Activated CD8-positive, alpha-beta T cell treated with anti-CD3 and anti-CD28 coated beads for 36 hours (primary cell): ENCODE measurements at regions not wholly inside any gene's neighbourhood (a gene's known extent, or its start where the extent isn't known, plus 50 kb on each side); places are given as distances from the start of the nearest gene placed in this dataset.

Experiments
- ATAC-seq: fragments of 200-7000 bp; cut with Tn5 transposase; one replicate; pipeline ENCODE4 v1.10.0; 2021; ENCODE audit warnings: mild to moderate bottlenecking, moderate library complexity
- CTCF ChIA-PET: fragments of 350-600 bp; sonication (Branson Sonifier 250); formaldehyde crosslinking; loops from one replicate; lab custom pipeline; 2021; ENCODE audit warnings: antibody characterized with exemption; lab: Charles Lee
- POLR2A ChIA-PET: fragments of 350-600 bp; sonication (Branson Sonifier 250); formaldehyde crosslinking; loops from one replicate; lab custom pipeline; 2021; ENCODE audit warnings: antibody characterized with exemption; lab: Charles Lee
- DNase-seq: peaks from one replicate; pipeline ENCODE4 v3.0.0-alpha.2; 2020
- H3K27ac Mint-ChIP-seq: one replicate; pipeline ENCODE4 v1.8.0; 2021; ENCODE audit warnings: mild to moderate bottlenecking, mixed read lengths
- H3K27me3 Mint-ChIP-seq: one replicate; pipeline ENCODE4 v1.8.0; 2021; ENCODE audit warnings: mixed read lengths
- H3K36me3 Mint-ChIP-seq: one replicate; pipeline ENCODE4 v1.8.0; 2021; ENCODE audit warnings: low read depth, mixed read lengths
- H3K4me1 Mint-ChIP-seq: one replicate; pipeline ENCODE4 v1.8.0; 2021; ENCODE audit warnings: low read depth, mixed read lengths
- H3K4me3 Mint-ChIP-seq: one replicate; pipeline ENCODE4 v1.8.0; 2021; ENCODE audit warnings: mild to moderate bottlenecking, moderate library complexity, mixed read lengths
- H3K9me3 Mint-ChIP-seq: one replicate; pipeline ENCODE4 v1.8.0; 2021; ENCODE audit warnings: mixed read lengths
- CTCF ChIP-seq: fragments of 200-600 bp; IDR thresholded peaks from one replicate; pipeline ENCODE4 v1.8.0; 2022; ENCODE audit warnings: antibody characterized with exemption, mild to moderate bottlenecking
- intact Hi-C: fragments of 100-400 bp; cut with micrococcal nuclease; formaldehyde crosslinking; loops from one replicate; pipeline ENCODE4 v1.10.0; 2022

GRCh38 chr5:133843911-133844310 is 124.5 kb downstream of the C5orf15 start:
- intact Hi-C loops = no loop called here
- no peak for TF ChIP-seq CTCF
- POLR2A ChIA-PET = no interaction called here
- Mint-ChIP-seq H3K27me3 (peaks cover 2% of the 10 kb centered on the region), H3K4me3 (no peak overlapping the region), H3K4me1 (peaks cover 9% of the 10 kb centered on the region), H3K27ac (no peak overlapping the region), H3K9me3 (no peaks in the 10 kb centered on the region), H3K36me3 (no peaks in the 10 kb centered on the region)
- CTCF ChIA-PET = interaction anchor here (1.2 to 4.2 kb wide), 2 partner anchors 25 to 135 kb away, joined by 3 to 18 read pairs; no protein-coding TSS in a partner anchor
- ATAC-seq (no peak), DNase-seq (no peak)

GRCh38 chr5:133842846-133843611 is 125.4 kb downstream of the C5orf15 start:
- DNase-seq = no peak
- Mint-ChIP-seq H3K27ac (no peak overlapping the region), H3K4me3 (no peak overlapping the region), H3K9me3 (no peaks in the 10 kb centered on the region), H3K4me1 (peaks cover 6% of the 10 kb centered on the region), H3K27me3 (peaks cover 2% of the 10 kb centered on the region), H3K36me3 (no peaks in the 10 kb centered on the region)
- intact Hi-C loops = no loop called here
- ATAC-seq = no peak
- no peak for TF ChIP-seq CTCF
- ChIA-PET POLR2A (interaction anchor here (0.6 kb wide), 1 partner anchor 17 kb away, joined by 4 read pairs; no protein-coding TSS in a partner anchor), CTCF (interaction anchor here (4.2 kb wide), 1 partner anchor 26 kb away, joined by 18 read pairs; no protein-coding TSS in a partner anchor)

- DNase-seq (no peak), ATAC-seq (no peak)
- no peaks in the 10 kb centered on the region for H3K36me3 Mint-ChIP-seq
- no peak for TF ChIP-seq CTCF
- no peaks in the 10 kb centered on the region for H3K9me3 Mint-ChIP-seq
- no peak overlapping the region for H3K4me3 Mint-ChIP-seq
- ChIA-PET CTCF (interaction anchor here (1.0 to 4.2 kb wide), 2 partner anchors 27 kb away, joined by 3 to 18 read pairs; no protein-coding TSS in a partner anchor), POLR2A (no interaction called here)
- no peak overlapping the region for H3K27ac Mint-ChIP-seq
- intact Hi-C loops = no loop called here
- H3K4me1 Mint-ChIP-seq = peaks cover 5% of the 10 kb centered on the region
- peaks cover 2% of the 10 kb centered on the region for H3K27me3 Mint-ChIP-seq
Measured at GRCh38 chr5:133841831-133842750, 126.3 kb downstream of the C5orf15 start.

GRCh38 chr5:133840168-133840567 is 128.3 kb downstream of the C5orf15 start:
- CTCF ChIA-PET = interaction anchor here (0.7 to 4.1 kb wide), 2 partner anchors 29 to 87 kb away, joined by 3 to 23 read pairs; no protein-coding TSS in a partner anchor
- H3K4me3 Mint-ChIP-seq = no peak overlapping the region
- DNase-seq = no peak
- H3K4me1 Mint-ChIP-seq = no peaks in the 10 kb centered on the region
- no peak for ATAC-seq
- no peak overlapping the region for H3K27ac Mint-ChIP-seq
- no peaks in the 10 kb centered on the region for H3K36me3 Mint-ChIP-seq
- TF ChIP-seq CTCF = no peak
- POLR2A ChIA-PET = no interaction called here
- peaks cover 4% of the 10 kb centered on the region for H3K9me3 Mint-ChIP-seq
- intact Hi-C loops = no loop called here
- no peaks in the 10 kb centered on the region for H3K27me3 Mint-ChIP-seq
